A549 (cell line): ENCODE measurements at regions not wholly inside any gene's neighbourhood (a gene's known extent, or its start where the extent isn't known, plus 50 kb on each side); places are given as distances from the start of the nearest gene placed in this dataset.

Source experiments
- CEBPB ChIP-seq, 2 experiments: fragments of >200 bp in 1 of 2; sonication (Bioruptor Twin) in 1 of 2; formaldehyde crosslinking in 1 of 2; IDR thresholded peaks; 2 replicates each; pipeline ENCODE4 v1.6.1; 2012 to 2016
- CHD2 ChIP-seq: fragments of 150-350 bp; IDR thresholded peaks from 2 replicates; pipeline ENCODE4 v1.6.1; 2014; ENCODE audit warnings: low read length; ENCODE audit not compliant: partially characterized antibody
- EHMT2 ChIP-seq: fragments of 200-600 bp; sonication (generic); IDR thresholded peaks from 2 replicates; pipeline ENCODE4 v1.6.1; 2016; ENCODE audit warnings: antibody characterized with exemption, low read depth, mild to moderate bottlenecking, moderate library complexity
- EP300 ChIP-seq, 2 experiments: fragments of >200 bp; sonication (Bioruptor Twin); formaldehyde crosslinking; IDR thresholded peaks; 2 replicates in 1 of 2; 3 replicates in 1 of 2; pipeline ENCODE4 v1.6.1; 2016 to 2017
- HDAC2 ChIP-seq: fragments of 200-600 bp; sonication (generic); IDR thresholded peaks from 2 replicates; pipeline ENCODE4 v1.6.1; 2016
- MAFK ChIP-seq: fragments of 450-650 bp; IDR thresholded peaks from 2 replicates; pipeline ENCODE4 v1.6.1; 2014; ENCODE audit not compliant: partially characterized antibody
- POLR2A ChIP-seq: IDR thresholded peaks from 2 replicates; pipeline ENCODE4 v1.6.1; 2012; ENCODE audit warnings: mild to moderate bottlenecking, low read length
- RAD21 ChIP-seq, 2 experiments: fragments of >200 bp in 1 of 2; sonication (Bioruptor Twin) in 1 of 2; formaldehyde crosslinking in 1 of 2; IDR thresholded peaks in 1 of 2; conservative IDR thresholded peaks in 1 of 2; 2 replicates in 1 of 2; 3 replicates in 1 of 2; pipeline ENCODE4 v1.6.1; 2012 to 2018; ENCODE audit warnings: inconsistent platforms in 1 of 2
- TFCP2L1 ChIP-seq: fragments of 250-450 bp; sonication (Bioruptor Pico); IDR thresholded peaks from 2 replicates; pipeline ENCODE4 v1.5.0; 2021; ENCODE audit warnings: mild to moderate bottlenecking
- TF ChIP-seq, protein P1 (sequence below): fragments of >200 bp; sonication (Bioruptor Twin); formaldehyde crosslinking; IDR thresholded peaks from 3 replicates; pipeline ENCODE4 v1.5.1; 2016
- TF ChIP-seq, protein P2 (sequence below): fragments of >200 bp; sonication (Bioruptor Twin); formaldehyde crosslinking; IDR thresholded peaks from 2 replicates; pipeline ENCODE4 v1.6.1; 2016
- TF ChIP-seq, protein P3 (sequence below): fragments of 200-600 bp; sonication (generic); IDR thresholded peaks from 2 replicates; pipeline ENCODE4 v1.6.1; 2016; ENCODE audit warnings: antibody characterized with exemption, mild to moderate bottlenecking, moderate library complexity
- TF ChIP-seq, protein P4 (sequence below): IDR thresholded peaks from 2 replicates; pipeline ENCODE4 v1.6.1; 2012

DNA sequence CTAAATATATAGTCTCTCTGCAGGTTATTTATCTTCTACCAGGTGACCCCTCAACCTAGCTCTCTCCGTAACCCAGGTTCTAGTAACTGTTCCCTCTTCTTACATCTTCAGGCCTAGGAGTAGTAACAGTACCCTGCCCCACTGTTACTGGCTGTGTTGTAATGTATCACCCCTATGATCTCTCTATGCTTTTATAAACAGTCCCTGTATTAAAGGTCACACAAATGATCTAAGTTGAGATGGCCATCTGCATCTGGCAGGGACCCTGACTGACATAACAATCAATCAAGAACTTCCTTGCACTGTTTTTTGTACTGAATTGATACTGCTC lies 219.7 kb upstream of the STK17B start:
- TF ChIP-seq EP300 (IDR thresholded peaks at IDR 0.05), result no peak
- TF ChIP-seq, protein P1, sequence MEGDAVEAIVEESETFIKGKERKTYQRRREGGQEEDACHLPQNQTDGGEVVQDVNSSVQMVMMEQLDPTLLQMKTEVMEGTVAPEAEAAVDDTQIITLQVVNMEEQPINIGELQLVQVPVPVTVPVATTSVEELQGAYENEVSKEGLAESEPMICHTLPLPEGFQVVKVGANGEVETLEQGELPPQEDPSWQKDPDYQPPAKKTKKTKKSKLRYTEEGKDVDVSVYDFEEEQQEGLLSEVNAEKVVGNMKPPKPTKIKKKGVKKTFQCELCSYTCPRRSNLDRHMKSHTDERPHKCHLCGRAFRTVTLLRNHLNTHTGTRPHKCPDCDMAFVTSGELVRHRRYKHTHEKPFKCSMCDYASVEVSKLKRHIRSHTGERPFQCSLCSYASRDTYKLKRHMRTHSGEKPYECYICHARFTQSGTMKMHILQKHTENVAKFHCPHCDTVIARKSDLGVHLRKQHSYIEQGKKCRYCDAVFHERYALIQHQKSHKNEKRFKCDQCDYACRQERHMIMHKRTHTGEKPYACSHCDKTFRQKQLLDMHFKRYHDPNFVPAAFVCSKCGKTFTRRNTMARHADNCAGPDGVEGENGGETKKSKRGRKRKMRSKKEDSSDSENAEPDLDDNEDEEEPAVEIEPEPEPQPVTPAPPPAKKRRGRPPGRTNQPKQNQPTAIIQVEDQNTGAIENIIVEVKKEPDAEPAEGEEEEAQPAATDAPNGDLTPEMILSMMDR, result no peak
- TF ChIP-seq, protein P2, sequence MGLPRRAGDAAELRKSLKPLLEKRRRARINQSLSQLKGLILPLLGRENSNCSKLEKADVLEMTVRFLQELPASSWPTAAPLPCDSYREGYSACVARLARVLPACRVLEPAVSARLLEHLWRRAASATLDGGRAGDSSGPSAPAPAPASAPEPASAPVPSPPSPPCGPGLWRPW, result no peak
- TF ChIP-seq RAD21 (conservative IDR thresholded peaks at IDR 0.05 in 1 of 2, IDR thresholded peaks at IDR 0.05 in 1 of 2), result no peak
- no peak for TF ChIP-seq CEBPB (IDR thresholded peaks at IDR 0.05)
- TF ChIP-seq POLR2A, result no peak
- TF ChIP-seq, protein P3, sequence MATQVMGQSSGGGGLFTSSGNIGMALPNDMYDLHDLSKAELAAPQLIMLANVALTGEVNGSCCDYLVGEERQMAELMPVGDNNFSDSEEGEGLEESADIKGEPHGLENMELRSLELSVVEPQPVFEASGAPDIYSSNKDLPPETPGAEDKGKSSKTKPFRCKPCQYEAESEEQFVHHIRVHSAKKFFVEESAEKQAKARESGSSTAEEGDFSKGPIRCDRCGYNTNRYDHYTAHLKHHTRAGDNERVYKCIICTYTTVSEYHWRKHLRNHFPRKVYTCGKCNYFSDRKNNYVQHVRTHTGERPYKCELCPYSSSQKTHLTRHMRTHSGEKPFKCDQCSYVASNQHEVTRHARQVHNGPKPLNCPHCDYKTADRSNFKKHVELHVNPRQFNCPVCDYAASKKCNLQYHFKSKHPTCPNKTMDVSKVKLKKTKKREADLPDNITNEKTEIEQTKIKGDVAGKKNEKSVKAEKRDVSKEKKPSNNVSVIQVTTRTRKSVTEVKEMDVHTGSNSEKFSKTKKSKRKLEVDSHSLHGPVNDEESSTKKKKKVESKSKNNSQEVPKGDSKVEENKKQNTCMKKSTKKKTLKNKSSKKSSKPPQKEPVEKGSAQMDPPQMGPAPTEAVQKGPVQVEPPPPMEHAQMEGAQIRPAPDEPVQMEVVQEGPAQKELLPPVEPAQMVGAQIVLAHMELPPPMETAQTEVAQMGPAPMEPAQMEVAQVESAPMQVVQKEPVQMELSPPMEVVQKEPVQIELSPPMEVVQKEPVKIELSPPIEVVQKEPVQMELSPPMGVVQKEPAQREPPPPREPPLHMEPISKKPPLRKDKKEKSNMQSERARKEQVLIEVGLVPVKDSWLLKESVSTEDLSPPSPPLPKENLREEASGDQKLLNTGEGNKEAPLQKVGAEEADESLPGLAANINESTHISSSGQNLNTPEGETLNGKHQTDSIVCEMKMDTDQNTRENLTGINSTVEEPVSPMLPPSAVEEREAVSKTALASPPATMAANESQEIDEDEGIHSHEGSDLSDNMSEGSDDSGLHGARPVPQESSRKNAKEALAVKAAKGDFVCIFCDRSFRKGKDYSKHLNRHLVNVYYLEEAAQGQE, result no peak
- TF ChIP-seq, protein P4, sequence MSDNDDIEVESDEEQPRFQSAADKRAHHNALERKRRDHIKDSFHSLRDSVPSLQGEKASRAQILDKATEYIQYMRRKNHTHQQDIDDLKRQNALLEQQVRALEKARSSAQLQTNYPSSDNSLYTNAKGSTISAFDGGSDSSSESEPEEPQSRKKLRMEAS, result no peak
- TF ChIP-seq CHD2, result no peak
- no peak for TF ChIP-seq HDAC2
- TF ChIP-seq TFCP2L1 (CRISPR knock-in tag), result no peak
- TF ChIP-seq EHMT2, result no peak
- TF ChIP-seq MAFK, result no peak
